ENCODE measurements at regions not wholly inside any gene's neighbourhood (a gene's known extent, or its start where the extent isn't known, plus 50 kb on each side); places are given as distances from the start of the nearest gene placed in this dataset.

GRCh38 chr3:168989396-168989795 lies 674.1 kb downstream of the MECOM start:
- TF ChIP-seq USF2 (IDR thresholded peaks at IDR 0.05; ENCODE audit: low read depth, low read length) (no peak), CTCF (conservative IDR thresholded peaks at IDR 0.05; ENCODE audit: low read depth, low read length) (no peak), RCOR1 (IDR thresholded peaks at IDR 0.05; ENCODE audit: insufficient replicate concordance, low read length) (no peak), RFX5 (IDR thresholded peaks at IDR 0.05; ENCODE audit: low read depth, low read length) (no peak), BHLHE40 (IDR thresholded peaks at IDR 0.05; ENCODE audit: low read depth, low read length) (no peak), POLR2A (IDR thresholded peaks at IDR 0.05; ENCODE audit: low read depth, low read length) (no peak), MXI1 (IDR thresholded peaks at IDR 0.05; ENCODE audit: borderline replicate concordance, low read depth, low read length) (no peak), RAD21 (IDR thresholded peaks at IDR 0.05; ENCODE audit: low read length) (no peak), NFE2L2 (IDR thresholded peaks at IDR 0.05; ENCODE audit: low read depth, low read length) (no peak), SMC3 (IDR thresholded peaks at IDR 0.05; ENCODE audit: low read depth, low read length) (no peak), MAZ (IDR thresholded peaks at IDR 0.05; ENCODE audit: borderline replicate concordance, low read depth, low read length) (no peak), FOS (IDR thresholded peaks at IDR 0.05; ENCODE audit: low read depth, low read length) (no peak), CHD1 (IDR thresholded peaks at IDR 0.05; ENCODE audit: low read depth, low read length) (no peak)
